Mesodermal cell (in vitro differentiated cells): ENCODE measurements at regions not wholly inside any gene's neighbourhood (a gene's known extent, or its start where the extent isn't known, plus 50 kb on each side); places are given as distances from the start of the nearest gene placed in this dataset.

Source experiments
- H3K27ac ChIP-seq: 2 replicates; pipeline ENCODE4 v1.7.0; 2013; ENCODE audit warnings: mild to moderate bottlenecking, low read depth, low read length, moderate library complexity; ENCODE audit not compliant: severe bottlenecking
- H3K36me3 ChIP-seq: 2 replicates; pipeline ENCODE4 v1.7.1; 2013; ENCODE audit warnings: mild to moderate bottlenecking, low read length, moderate library complexity; ENCODE audit not compliant: control insufficient read depth, insufficient read depth
- H3K4me1 ChIP-seq: one replicate; pipeline ENCODE4 v1.7.1; 2013; ENCODE audit warnings: mild to moderate bottlenecking, low read length; ENCODE audit not compliant: insufficient read depth, control insufficient read depth, poor library complexity, severe bottlenecking
- H3K4me3 ChIP-seq: 2 replicates; pipeline ENCODE4 v1.7.0; 2013; ENCODE audit warnings: low read length, control low read depth, mild to moderate bottlenecking; ENCODE audit not compliant: insufficient read depth, poor library complexity, severe bottlenecking; ENCODE audit errors: extremely low read depth
- H3K9me3 ChIP-seq: 2 replicates; pipeline ENCODE4 v1.7.1; 2013; ENCODE audit warnings: mild to moderate bottlenecking, low read length, moderate library complexity; ENCODE audit not compliant: control insufficient read depth
- WGBS, 2 experiments: methylation state at CpG; one replicate each; pipeline ENCODE4 v1.1.5; 2013; ENCODE audit warnings: missing lambda C conversion rate in 2 of 2; ENCODE audit not compliant: insufficient coverage in 2 of 2; 5-methylcytosine and 5-hydroxymethylcytosine counted together

DNA sequence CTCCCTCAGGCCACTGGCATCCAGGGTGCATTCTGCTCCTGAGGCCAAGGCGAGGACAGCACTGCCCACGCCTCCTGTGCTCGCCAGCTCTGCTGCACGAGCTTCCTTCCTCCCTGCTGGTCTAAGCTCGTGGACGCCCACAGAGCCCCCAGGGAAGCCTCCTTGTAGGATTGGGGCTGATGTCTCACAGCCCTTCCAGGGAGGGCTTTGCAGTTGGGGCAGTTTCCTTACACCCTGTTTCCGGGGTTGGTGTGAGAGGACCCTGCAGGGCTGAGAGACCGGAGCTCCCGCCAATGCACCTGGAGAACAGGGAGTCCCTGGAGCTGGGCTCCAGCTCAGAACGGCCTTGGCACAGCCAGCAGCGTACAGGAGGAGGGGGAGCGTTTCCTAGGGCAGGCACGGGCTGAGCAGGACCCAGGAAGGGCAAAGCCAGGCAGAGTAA lies 172.4 kb upstream of the PDE10A start:
- Histone ChIP-seq H3K27ac (no peak overlapping the region), H3K4me1 (peaks cover 9% of the 10 kb centered on the region), H3K36me3 (no peaks in the 10 kb centered on the region), H3K4me3 (no peak overlapping the region), H3K9me3 (no peaks in the 10 kb centered on the region)
- 87% methylated on average over 11 to 13 of the region's 13 CpGs for WGBS, 2 experiments

DNA sequence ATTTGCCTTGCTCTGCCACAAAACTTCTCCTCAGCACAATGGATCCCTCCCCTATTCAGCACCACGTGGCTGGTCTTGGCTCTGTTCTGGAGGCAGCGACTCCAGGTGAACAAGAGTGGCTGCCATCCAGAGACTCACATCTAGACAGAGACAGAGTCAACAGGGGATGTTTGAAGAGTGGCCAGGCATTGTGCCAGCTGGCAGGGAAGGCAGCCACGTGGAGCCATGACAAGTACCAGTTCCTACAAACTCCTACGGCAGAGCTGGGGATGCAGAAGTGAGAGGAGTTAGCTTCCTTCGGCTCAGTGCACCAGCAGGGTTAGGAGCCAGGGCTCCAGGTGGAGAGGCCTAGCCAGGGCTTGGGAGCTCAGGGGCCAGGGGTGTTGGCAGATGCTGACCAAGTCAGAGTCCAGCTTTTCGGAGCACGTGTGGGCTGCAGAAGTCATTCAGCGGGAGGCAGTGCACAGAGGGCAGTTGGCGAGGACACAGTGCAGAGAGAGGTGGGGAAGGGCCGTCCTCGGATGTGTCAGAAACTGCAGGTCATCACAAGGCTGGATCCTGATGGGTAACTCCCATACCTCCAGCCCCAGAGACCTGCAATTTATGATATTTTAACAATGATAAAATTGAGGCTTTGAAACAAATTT lies 171.7 kb upstream of the PDE10A start:
- H3K27ac ChIP-seq, result no peak overlapping the region
- peaks cover 9% of the 10 kb centered on the region for H3K4me1 ChIP-seq
- no peaks in the 10 kb centered on the region for H3K9me3 ChIP-seq
- H3K36me3 ChIP-seq, result no peaks in the 10 kb centered on the region
- WGBS, 2 experiments, result 83 to 96% methylated on average over 5 to 9 of the region's 11 CpGs
- no peak overlapping the region for H3K4me3 ChIP-seq

DNA sequence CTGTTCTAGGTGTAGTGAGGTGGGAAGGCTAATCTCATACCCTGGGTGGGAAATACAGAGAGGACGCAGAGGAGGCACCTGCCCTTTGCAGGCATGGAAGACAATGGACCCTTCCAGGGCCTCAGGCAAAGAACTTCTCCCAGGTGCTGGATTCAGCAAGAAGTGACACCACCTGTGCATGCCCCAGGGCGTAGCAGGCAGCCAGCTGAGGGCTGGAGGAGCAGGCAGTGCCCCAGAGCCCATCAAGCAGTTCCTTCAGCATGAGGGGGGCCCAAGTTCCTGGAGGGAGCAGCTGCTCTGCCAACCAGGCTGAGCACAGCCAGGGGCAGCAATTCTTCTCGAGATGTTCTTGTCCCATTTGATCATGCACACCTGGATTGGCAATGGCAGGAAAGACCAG lies 170.3 kb upstream of the PDE10A start:
- Histone ChIP-seq H3K27ac (no peak overlapping the region), H3K4me3 (no peak overlapping the region), H3K9me3 (no peaks in the 10 kb centered on the region), H3K36me3 (no peaks in the 10 kb centered on the region), H3K4me1 (peaks cover 9% of the 10 kb centered on the region)
- 92 to 93% methylated on average over 3 of the region's 3 CpGs for WGBS, 2 experiments

DNA sequence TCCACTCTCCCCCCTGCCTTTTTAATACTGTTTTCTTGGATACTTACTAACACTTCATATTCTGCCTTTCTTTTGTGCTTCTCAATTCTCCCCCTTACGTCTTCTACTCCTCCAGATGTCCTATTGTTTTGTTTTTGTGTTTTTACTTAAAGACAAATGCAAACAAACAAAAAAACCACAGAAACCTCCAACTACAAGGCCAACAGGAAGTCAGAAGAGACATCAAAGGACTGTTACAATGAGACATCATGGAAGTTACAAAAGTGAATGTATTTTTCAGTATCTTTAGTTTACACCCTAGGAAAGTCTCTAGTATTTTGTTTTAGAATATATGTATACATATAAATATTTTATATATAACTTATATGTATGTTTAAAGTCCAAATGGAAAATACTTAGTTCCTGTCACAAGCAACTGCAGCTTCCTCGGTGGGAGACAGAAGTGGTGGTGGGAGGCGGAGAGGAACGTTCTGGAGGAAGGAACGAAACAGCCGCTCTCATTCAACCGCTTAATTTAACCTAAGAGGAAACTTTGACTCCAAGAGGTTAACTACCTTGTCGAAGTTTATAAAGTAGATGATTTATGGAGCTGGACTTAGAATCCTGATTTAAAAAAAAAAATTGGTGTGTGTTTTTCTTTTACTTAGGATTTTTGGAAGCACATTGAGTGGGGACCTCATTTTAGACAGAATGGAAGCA lies 168.9 kb upstream of the PDE10A start:
- 87 to 96% methylated on average over 7 of the region's 8 CpGs for WGBS, 2 experiments

DNA sequence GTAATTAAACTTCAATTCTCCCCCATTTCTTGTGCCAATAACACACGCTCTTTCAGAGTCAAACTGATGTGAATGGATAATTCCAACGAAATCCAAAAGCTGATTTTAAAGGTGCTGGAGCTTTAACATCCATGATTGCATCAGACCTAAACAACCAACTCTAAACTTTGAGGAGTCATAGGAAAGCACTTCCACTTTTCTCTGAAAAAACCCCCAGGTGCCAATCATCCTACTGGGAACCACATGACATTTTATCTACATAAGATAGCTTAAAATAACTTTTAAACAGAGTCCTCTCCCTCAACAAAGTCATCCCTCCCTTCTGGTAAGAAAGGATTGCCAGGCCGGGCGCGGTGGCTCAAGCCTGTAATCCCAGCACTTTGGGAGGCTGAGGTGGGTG lies 167.7 kb upstream of the PDE10A start:
- no peak overlapping the region for H3K27ac ChIP-seq
- WGBS, 2 experiments, result 93 to 100% methylated on average over 1 to 5 of the region's 5 CpGs
- H3K4me1 ChIP-seq, result peaks cover 9% of the 10 kb centered on the region
- H3K36me3 ChIP-seq, result no peaks in the 10 kb centered on the region
- no peak overlapping the region for H3K4me3 ChIP-seq
- no peaks in the 10 kb centered on the region for H3K9me3 ChIP-seq

More for the DNA sequence above, 168.9 kb upstream of the PDE10A start:
- Histone ChIP-seq H3K9me3 (no peaks in the 10 kb centered on the region), H3K36me3 (no peaks in the 10 kb centered on the region), H3K4me1 (peaks cover 9% of the 10 kb centered on the region), H3K27ac (no peak overlapping the region), H3K4me3 (no peak overlapping the region)

DNA sequence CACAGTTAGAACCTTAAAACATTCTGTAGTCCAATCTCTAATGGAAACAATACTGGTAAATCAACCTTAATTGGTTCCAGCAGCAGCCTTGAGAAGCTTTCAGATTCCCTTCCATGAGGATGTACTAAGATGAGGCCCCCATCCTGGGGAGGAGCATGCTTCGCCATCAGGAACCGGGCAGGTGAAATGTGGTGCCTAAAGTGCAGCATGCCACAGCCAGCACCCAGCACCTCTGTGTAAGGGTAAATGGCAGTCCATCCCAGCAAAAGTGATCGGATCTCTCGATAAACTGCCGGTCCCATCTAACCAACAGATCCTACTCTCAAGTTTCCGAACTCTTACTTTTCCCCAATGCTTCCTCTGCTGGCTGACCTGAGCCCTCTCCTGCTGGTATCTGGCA lies 166.3 kb upstream of the PDE10A start:
- Histone ChIP-seq H3K9me3 (no peaks in the 10 kb centered on the region), H3K4me3 (no peak overlapping the region), H3K36me3 (no peaks in the 10 kb centered on the region), H3K27ac (no peak overlapping the region), H3K4me1 (peaks cover 9% of the 10 kb centered on the region)
- WGBS, 2 experiments, result 91 to 100% methylated on average over 4 to 6 of the region's 6 CpGs

DNA sequence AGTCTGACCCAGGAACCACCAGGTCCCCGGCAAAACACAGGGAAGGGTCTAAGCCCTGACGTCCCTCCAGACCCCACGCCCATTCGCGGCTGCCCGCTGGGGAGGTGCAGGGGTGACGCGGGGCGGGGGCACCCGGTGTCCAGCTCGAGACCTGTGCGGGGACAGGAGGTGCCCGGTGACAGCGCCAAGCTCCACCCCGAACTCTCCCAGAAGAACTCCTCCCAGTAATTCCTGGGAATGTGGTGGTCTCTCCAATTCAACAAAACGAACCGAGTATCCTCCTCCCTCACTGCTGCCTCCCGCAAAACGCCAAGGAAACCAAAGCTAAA lies 164.1 kb upstream of the PDE10A start:
- no peak overlapping the region for H3K4me3 ChIP-seq
- H3K4me1 ChIP-seq, result peaks cover 9% of the 10 kb centered on the region
- 91 to 96% methylated on average over 8 to 15 of the region's 19 CpGs for WGBS, 2 experiments
- no peak overlapping the region for H3K27ac ChIP-seq
- H3K9me3 ChIP-seq, result no peaks in the 10 kb centered on the region
- H3K36me3 ChIP-seq, result no peaks in the 10 kb centered on the region

DNA sequence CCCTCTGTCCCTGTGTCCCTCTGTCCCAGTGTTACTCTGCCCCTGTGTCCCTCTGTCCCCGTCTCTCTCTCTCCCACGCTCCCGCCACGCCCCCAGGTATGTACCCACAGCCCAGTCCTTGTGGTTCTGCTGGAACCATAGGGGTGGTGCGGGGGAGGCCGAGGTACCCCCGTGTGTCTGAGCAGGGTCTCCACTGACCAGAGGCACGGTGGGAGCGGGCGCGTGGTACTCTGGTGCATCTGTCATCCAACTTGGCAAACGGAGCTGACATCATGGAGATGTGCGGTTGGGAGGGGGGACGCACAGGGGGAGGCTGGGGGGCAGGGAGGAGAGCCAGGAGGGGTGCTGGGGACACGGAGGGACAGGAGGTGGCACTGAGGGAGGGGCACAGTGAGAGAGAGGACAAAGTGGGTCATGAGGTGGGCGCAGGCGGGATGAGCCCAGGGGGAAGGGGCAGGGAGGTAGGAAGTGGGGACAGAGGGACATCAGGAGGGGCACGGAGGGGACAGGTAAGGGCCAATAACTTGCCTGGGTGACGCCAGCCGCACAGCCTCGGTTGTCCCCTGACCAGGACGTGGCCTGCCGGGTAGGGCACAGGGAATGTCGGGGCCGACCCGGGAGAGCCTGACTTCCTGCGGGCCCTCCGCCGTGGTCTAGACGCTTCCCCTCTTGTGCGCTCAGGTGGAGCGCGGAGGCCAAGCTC lies 163.6 kb upstream of the PDE10A start:
- WGBS, 2 experiments, result 94 to 96% methylated on average over 22 to 32 of the region's 33 CpGs
- H3K9me3 ChIP-seq, result no peaks in the 10 kb centered on the region
- no peaks in the 10 kb centered on the region for H3K36me3 ChIP-seq
- peaks cover 4% of the 10 kb centered on the region for H3K4me1 ChIP-seq
- no peak overlapping the region for H3K27ac ChIP-seq
- H3K4me3 ChIP-seq, result no peak overlapping the region

DNA sequence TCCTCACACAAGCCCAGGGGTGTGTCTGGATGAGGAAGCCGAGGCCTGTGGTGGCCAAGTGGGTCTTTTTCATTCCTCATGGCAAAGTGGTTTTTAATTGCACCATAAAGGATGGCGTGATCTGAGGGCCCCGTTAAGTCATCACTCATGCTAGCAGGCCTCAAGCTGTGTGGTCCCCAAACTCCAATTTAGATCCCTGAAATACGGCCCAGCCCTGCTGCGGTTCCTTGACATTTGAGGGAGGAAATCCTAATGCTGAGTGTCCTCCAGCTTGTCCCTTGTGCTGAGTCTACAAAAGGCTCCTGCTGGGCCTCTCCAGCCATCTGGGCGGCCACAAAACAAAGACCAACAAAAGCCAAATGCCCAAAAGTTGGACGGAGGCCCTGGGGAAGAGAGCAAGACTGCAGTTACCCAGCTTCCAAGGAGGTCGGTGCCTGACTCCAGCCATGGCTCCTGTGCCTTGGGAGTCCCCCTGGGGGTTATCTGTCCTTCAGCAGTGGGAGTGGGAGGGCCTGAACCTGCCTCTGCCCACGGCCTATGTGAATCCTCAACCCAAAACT lies 162.3 kb upstream of the PDE10A start:
- no peak overlapping the region for H3K27ac ChIP-seq
- no peaks in the 10 kb centered on the region for H3K36me3 ChIP-seq
- no peak overlapping the region for H3K4me3 ChIP-seq
- WGBS, 2 experiments, result 63 to 64% methylated on average over 5 to 7 of the region's 9 CpGs
- H3K4me1 ChIP-seq, result peaks cover 11% of the 10 kb centered on the region
- H3K9me3 ChIP-seq, result no peaks in the 10 kb centered on the region

DNA sequence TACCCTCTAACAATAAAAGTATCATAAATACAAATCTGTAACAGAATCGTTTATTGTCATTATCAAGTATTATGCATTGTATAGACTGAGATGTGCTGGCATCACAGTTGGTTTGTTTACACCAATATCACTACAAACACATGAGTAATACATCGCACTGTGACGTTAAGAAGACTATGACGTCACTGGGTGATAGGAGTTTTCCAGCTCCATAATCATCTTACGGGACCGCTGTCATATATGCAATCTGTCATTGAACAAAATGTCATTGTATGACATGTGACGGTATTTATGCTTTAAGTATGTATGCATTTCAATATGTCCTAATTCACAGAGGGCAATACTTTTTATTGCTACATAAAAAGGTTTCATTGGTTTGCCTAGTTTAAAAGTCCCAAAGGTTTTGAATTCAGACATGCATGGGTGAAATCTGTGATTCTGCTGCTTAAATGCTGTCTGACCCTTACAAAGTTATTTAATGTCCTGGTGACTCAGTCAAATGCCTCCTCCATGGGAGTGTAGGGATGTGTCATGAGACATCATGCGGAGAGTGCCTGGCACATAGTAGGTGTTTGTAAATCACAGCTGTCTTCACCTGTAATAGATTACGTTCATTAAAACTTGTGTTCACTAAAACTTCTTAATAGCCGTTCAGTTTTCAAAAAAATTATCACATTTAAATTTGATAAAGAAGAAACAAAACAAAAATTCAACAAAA lies 160.7 kb upstream of the PDE10A start:
- H3K4me3 ChIP-seq, result no peak overlapping the region
- H3K27ac ChIP-seq, result no peak overlapping the region
- H3K9me3 ChIP-seq, result no peaks in the 10 kb centered on the region
- H3K36me3 ChIP-seq, result no peaks in the 10 kb centered on the region
- WGBS, 2 experiments, result 91 to 98% methylated on average over 5 to 6 of the region's 10 CpGs
- H3K4me1 ChIP-seq, result peaks cover 12% of the 10 kb centered on the region
